Kidney (tissue), 10 donors: ENCODE measurements at regions not wholly inside any gene's neighbourhood (a gene's known extent, or its start where the extent isn't known, plus 50 kb on each side); places are given as distances from the start of the nearest gene placed in this dataset.
"Not testable (repeated sequence)": the region's sequence is repeated elsewhere in the genome, so short reads cannot be mapped to it uniquely, and the experiment has no call there.

Experiments used
- DNase-seq, 5 donors: peaks; one replicate each; pipeline ENCODE4 v3.0.0-alpha.2; 2013 to 2020
- FAIRE-seq: peaks from 2 replicates; lab custom pipeline; 2012; peaks lifted over from hg19 to GRCh38; lab: Jason Lieb, UNC
- H3K27ac ChIP-seq, 2 donors: one replicate each; pipeline ENCODE4 v1.7.0; 2013; ENCODE audit warnings: low read depth in 2 of 2, low read length in 2 of 2, inconsistent platforms in 1 of 2
- H3K27me3 ChIP-seq: one replicate; pipeline ENCODE4 v1.7.1; 2013; ENCODE audit warnings: low read length, inconsistent platforms; ENCODE audit not compliant: control insufficient read depth, insufficient read depth
- H3K36me3 ChIP-seq, 3 donors: one replicate each; pipeline versions ENCODE4 v1.7.0 to v1.7.1; 2013; ENCODE audit warnings: low read length in 3 of 3, control low read depth in 1 of 3, inconsistent platforms in 1 of 3; ENCODE audit not compliant: insufficient read depth in 3 of 3, control insufficient read depth in 2 of 3
- H3K4me1 ChIP-seq, 3 donors: one replicate each; pipeline versions ENCODE4 v1.7.0 to v1.7.1; 2013; ENCODE audit warnings: low read length in 3 of 3, inconsistent platforms in 1 of 3, low read depth in 1 of 3; ENCODE audit not compliant: control insufficient read depth in 2 of 3, insufficient read depth in 2 of 3
- H3K4me3 ChIP-seq, 3 donors: one replicate each; pipeline versions ENCODE4 v1.7.0 to v1.8.1; 2013; ENCODE audit warnings: low read length in 3 of 3, control low read depth in 1 of 3, inconsistent platforms in 1 of 3
- H3K9ac ChIP-seq, 3 donors: one replicate each; pipeline versions ENCODE4 v1.7.0 to v1.7.1; 2013; ENCODE audit warnings: low read length in 3 of 3, control low read depth in 1 of 3, inconsistent platforms in 1 of 3
- H3K9me3 ChIP-seq, 3 donors: one replicate each; pipeline versions ENCODE4 v1.7.0 to v1.7.1; 2013; ENCODE audit warnings: low read length in 3 of 3, control low read depth in 1 of 3, inconsistent platforms in 1 of 3; ENCODE audit not compliant: control insufficient read depth in 2 of 3, insufficient read depth in 1 of 3
- intact Hi-C: fragments of 100-400 bp; cut with DNase I; formaldehyde crosslinking; loops from one replicate; pipeline ENCODE4 v1.11.1; 2022
- donor health status: control.
- donor health status: control.
- donor health status: DM: yes; HTN: yes; CAD: no.
- donor health status: Normal renal cell carcinoma (clear cell type).

- H3K9ac ChIP-seq, H3K36me3 ChIP-seq, H3K27me3 ChIP-seq, intact Hi-C loops, H3K4me1 ChIP-seq, FAIRE-seq, H3K9me3 ChIP-seq, H3K4me3 ChIP-seq, H3K27ac ChIP-seq: not testable (repeated sequence)
- DNase-seq, result peak in 1 of 5 donors; percentile 35
Measured at GRCh38 chr9:63853140-63853751, 1431.8 kb downstream of the FOXD4L5 start.

- FAIRE-seq, intact Hi-C loops: not testable (repeated sequence)
Measured at GRCh38 chr9:63824804-63825203, 1460.2 kb downstream of the FOXD4L5 start.

GRCh38 chr9:63823375-63824201 is 1461.4 kb downstream of the FOXD4L5 start:
- peak in 2 of 5 donors; percentile 3 to 9 for DNase-seq
- H3K4me1 ChIP-seq, H3K9me3 ChIP-seq, intact Hi-C loops, H3K27ac ChIP-seq, H3K27me3 ChIP-seq, H3K36me3 ChIP-seq, FAIRE-seq: not testable (repeated sequence)
- Histone ChIP-seq H3K4me3 (peak overlapping the region in 1 of 3 donors; percentile 12), H3K9ac (peak overlapping the region in 1 of 3 donors; percentile 4)

More at GRCh38 chr9:63824804-63825203, 1460.2 kb downstream of the FOXD4L5 start:
- not testable (repeated sequence) for H3K27ac ChIP-seq, H3K9me3 ChIP-seq, H3K4me3 ChIP-seq, H3K4me1 ChIP-seq, H3K36me3 ChIP-seq, DNase-seq, H3K9ac ChIP-seq, H3K27me3 ChIP-seq

- H3K4me1 ChIP-seq, H3K27me3 ChIP-seq, H3K27ac ChIP-seq, intact Hi-C loops, H3K36me3 ChIP-seq, H3K9ac ChIP-seq, FAIRE-seq, H3K4me3 ChIP-seq, H3K9me3 ChIP-seq, DNase-seq: not testable (repeated sequence)
Measured at GRCh38 chr9:63822615-63823374, 1462.2 kb downstream of the FOXD4L5 start.

- FAIRE-seq, intact Hi-C loops, H3K27me3 ChIP-seq, H3K9ac ChIP-seq, H3K4me3 ChIP-seq, H3K36me3 ChIP-seq, H3K27ac ChIP-seq, H3K9me3 ChIP-seq, H3K4me1 ChIP-seq: not testable (repeated sequence)
- DNase-seq, result peak in 1 of 5 donors; percentile 10
Measured at GRCh38 chr9:63821293-63821692, 1463.7 kb downstream of the FOXD4L5 start.

- FAIRE-seq, H3K9me3 ChIP-seq, intact Hi-C loops, H3K36me3 ChIP-seq, H3K27ac ChIP-seq, H3K9ac ChIP-seq, H3K4me1 ChIP-seq, H3K4me3 ChIP-seq, H3K27me3 ChIP-seq: not testable (repeated sequence)
- DNase-seq, result peak in 1 of 5 donors; percentile 68
Measured at GRCh38 chr9:63820882-63821281, 1464.1 kb downstream of the FOXD4L5 start.

GRCh38 chr9:63820383-63820782 is 1464.6 kb downstream of the FOXD4L5 start:
- FAIRE-seq, H3K4me1 ChIP-seq, H3K9ac ChIP-seq, H3K27ac ChIP-seq, DNase-seq, H3K4me3 ChIP-seq, H3K27me3 ChIP-seq, H3K9me3 ChIP-seq, intact Hi-C loops, H3K36me3 ChIP-seq: not testable (repeated sequence)
